ENCODE measurements at regions not wholly inside any gene's neighbourhood (a gene's known extent, or its start where the extent isn't known, plus 50 kb on each side); places are given as distances from the start of the nearest gene placed in this dataset.

- TF ChIP-seq ZNF462 (CRISPR knock-in tag; IDR thresholded peaks at IDR 0.05) (peak; percentile 98), EZH2phosphoT487 (IDR thresholded peaks at IDR 0.05; ENCODE audit: unreplicated experiment) (no peak)
Observed at GRCh38 chr10:105656856-105657255, 1015.8 kb downstream of the SORCS3 start (continued).

- Mint-ChIP-seq H3K4me1 (peaks cover 24% of the 10 kb centered on the region), H3K4me3 (no peak overlapping the region), H3K9me3 (no peaks in the 10 kb centered on the region), H3K27me3 (ENCODE audit: insufficient read depth, low read depth, poor library complexity) (no peaks in the 10 kb centered on the region), H3K36me3 (ENCODE audit: low read depth) (no peaks in the 10 kb centered on the region), H3K27ac (no peak overlapping the region)
- no peak for ATAC-seq
- H3K9me2 ChIP-seq (ENCODE audit: insufficient read depth): peaks cover 2% of the 10 kb centered on the region
- H3K4me1 ChIP-seq (ENCODE audit: insufficient read depth): peaks cover 31% of the 10 kb centered on the region
- no peaks in the 10 kb centered on the region for H3K79me2 ChIP-seq (replicated peaks; ENCODE audit: insufficient read depth)
- no peaks in the 10 kb centered on the region for H3K27me3 ChIP-seq (ENCODE audit: insufficient read depth)
- no peaks in the 10 kb centered on the region for H3K36me3 ChIP-seq (ENCODE audit: insufficient read depth)
- H2AFZ ChIP-seq: peak overlapping the region; percentile 82; the same call in 1 of the 2 replicates
- no peak overlapping the region for H3K27ac ChIP-seq (ENCODE audit: low read depth)
- H3F3A ChIP-seq (replicated peaks; ENCODE audit: low read depth): no peaks in the 10 kb centered on the region
- H4K20me1 ChIP-seq (replicated peaks; ENCODE audit: insufficient read depth): no peaks in the 10 kb centered on the region
- peak overlapping the region; percentile 62 for H3K4me2 ChIP-seq
- peak; percentile 38 for DNase-seq (ENCODE audit: low spot score)
- no peak overlapping the region for H3K4me3 ChIP-seq
- TF ChIP-seq CTCF (conservative IDR thresholded peaks at IDR 0.05; ENCODE audit: low read depth in 2 of 2) (no peak), ZNF462 (CRISPR knock-in tag; IDR thresholded peaks at IDR 0.05) (no peak), POLR2AphosphoS5 (IDR thresholded peaks at IDR 0.05; ENCODE audit: low read depth) (no peak), ETS1 (IDR thresholded peaks at IDR 0.05) (no peak), EZH2phosphoT487 (IDR thresholded peaks at IDR 0.05; ENCODE audit: unreplicated experiment) (no peak)
Observed at GRCh38 chr10:105650306-105650705, 1009.2 kb downstream of the SORCS3 start.

All from GM23338 (cell line).